IMR-90 (cell line): ENCODE measurements at regions not wholly inside any gene's neighbourhood (a gene's known extent, or its start where the extent isn't known, plus 50 kb on each side); places are given as distances from the start of the nearest gene placed in this dataset.

Source experiments
- ATAC-seq: fragments of 200-7000 bp; cut with Tn5 transposase; 2 replicates; pipeline ENCODE4 v1.9.1; 2020; ENCODE audit warnings: low read depth, mild to moderate bottlenecking, moderate library complexity
- BruUV-seq: library from RNA; stranded (reverse); fragments of 400-500 nt; replicated peaks from 2 replicates; lab custom pipeline; 2021; lab: Mats Ljungman, UMichigan
- CTCF ChIA-PET: fragments of 300-600 bp; formaldehyde crosslinking; extraction: SDS; loops from one replicate; lab custom pipeline; 2021; ENCODE audit warnings: antibody characterized with exemption; lab: Yijun Ruan, JAX
- POLR2A ChIA-PET: fragments of 300-600 bp; sonication (Branson Sonifier 250); formaldehyde crosslinking; loops from one replicate; lab custom pipeline; 2022; ENCODE audit warnings: antibody characterized with exemption; ENCODE audit not compliant: unreplicated experiment; lab: Charles Lee
- DNase-seq: peaks from one replicate; pipeline ENCODE4 v3.0.0; 2013
- H2AFZ ChIP-seq: replicated peaks from 2 replicates; pipeline ENCODE3; 2013; ENCODE audit warnings: low read length, mild to moderate bottlenecking; ENCODE audit not compliant: poor library complexity
- H2AK5ac ChIP-seq: 2 replicates; pipeline ENCODE4 v1.6.1; 2013; ENCODE audit warnings: low read depth, low read length, inconsistent platforms
- H2AK9ac ChIP-seq: replicated peaks from 2 replicates; pipeline ENCODE3; 2013; ENCODE audit warnings: mild to moderate bottlenecking, low read depth, low read length, moderate library complexity; ENCODE audit not compliant: poor library complexity
- H2BK120ac ChIP-seq: 2 replicates; pipeline ENCODE4 v1.6.1; 2013; ENCODE audit warnings: low read depth, low read length, inconsistent platforms
- H2BK15ac ChIP-seq: 3 replicates; pipeline ENCODE4 v1.6.1; 2013; ENCODE audit warnings: low read depth, low read length, inconsistent platforms
- H2BK20ac ChIP-seq: 2 replicates; pipeline ENCODE4 v1.6.1; 2013; ENCODE audit warnings: low read depth, mild to moderate bottlenecking, inconsistent platforms, low read length, moderate library complexity
- H2BK5ac ChIP-seq: 2 replicates; pipeline ENCODE4 v1.6.1; 2013; ENCODE audit warnings: mild to moderate bottlenecking, low read depth, low read length, inconsistent platforms; ENCODE audit not compliant: poor library complexity, severe bottlenecking
- H3K14ac ChIP-seq: replicated peaks from 2 replicates; pipeline ENCODE4 v1.6.1; 2013; ENCODE audit warnings: low read depth, low read length, inconsistent platforms
- H3K18ac ChIP-seq: 2 replicates; pipeline ENCODE4 v1.6.1; 2013; ENCODE audit warnings: low read depth, low read length, control low read depth
- H3K23ac ChIP-seq: 2 replicates; pipeline ENCODE4 v1.6.1; 2013; ENCODE audit warnings: low read depth, low read length, inconsistent platforms
- H3K27ac ChIP-seq: 2 replicates; pipeline ENCODE4 v1.5.1; 2013; ENCODE audit warnings: mild to moderate bottlenecking, control low read depth, low read length; ENCODE audit not compliant: insufficient read depth
- H3K27me3 ChIP-seq: 2 replicates; pipeline ENCODE4 v1.6.1; 2013; ENCODE audit warnings: low read length; ENCODE audit not compliant: control insufficient read depth, insufficient read depth
- H3K36me3 ChIP-seq: 2 replicates; pipeline ENCODE4 v1.6.1; 2013; ENCODE audit warnings: low read length, mixed read lengths; ENCODE audit not compliant: control insufficient read depth, insufficient read depth
- H3K4ac ChIP-seq: 2 replicates; pipeline ENCODE4 v1.6.1; 2013; ENCODE audit warnings: low read depth, low read length, inconsistent platforms
- H3K4me1 ChIP-seq: 2 replicates; pipeline ENCODE4 v1.6.1; 2013; ENCODE audit warnings: low read length, mixed read lengths; ENCODE audit not compliant: control insufficient read depth, insufficient read depth
- H3K4me2 ChIP-seq: 2 replicates; pipeline ENCODE4 v1.6.1; 2013; ENCODE audit warnings: low read depth, mild to moderate bottlenecking, control low read depth, low read length, moderate library complexity
- H3K4me3 ChIP-seq: 2 replicates; pipeline ENCODE4 v1.5.1; 2013; ENCODE audit warnings: low read depth, mild to moderate bottlenecking, control low read depth, low read length, moderate library complexity; ENCODE audit not compliant: insufficient read depth
- H3K56ac ChIP-seq: 2 replicates; pipeline ENCODE4 v1.6.1; 2013; ENCODE audit warnings: low read length, inconsistent platforms; ENCODE audit not compliant: insufficient read depth; ENCODE audit errors: extremely low read depth
- H3K79me1 ChIP-seq, 2 experiments: 2 replicates each; pipeline ENCODE4 v1.6.1; 2013; ENCODE audit warnings: low read length in 2 of 2, inconsistent platforms in 1 of 2, low read depth in 1 of 2
- H3K9ac ChIP-seq: 2 replicates; pipeline ENCODE4 v1.6.1; 2013; ENCODE audit warnings: low read depth, low read length, control low read depth
- H3K9me1 ChIP-seq: 2 replicates; pipeline ENCODE4 v1.6.1; 2013; ENCODE audit warnings: low read length, inconsistent platforms; ENCODE audit not compliant: insufficient read depth
- H3K9me3 ChIP-seq: 2 replicates; pipeline ENCODE4 v1.6.1; 2013; ENCODE audit warnings: low read length; ENCODE audit not compliant: control insufficient read depth, insufficient read depth
- H4K20me1 ChIP-seq: 2 replicates; pipeline ENCODE4 v1.6.1; 2013; ENCODE audit warnings: low read length, inconsistent platforms; ENCODE audit not compliant: insufficient read depth
- H4K5ac ChIP-seq: 2 replicates; pipeline ENCODE4 v1.6.1; 2013; ENCODE audit warnings: mild to moderate bottlenecking, low read depth, low read length, control low read depth
- H4K8ac ChIP-seq, 2 experiments: 2 replicates each; pipeline ENCODE4 v1.6.1; 2013; ENCODE audit warnings: low read depth in 2 of 2, low read length in 2 of 2, control low read depth in 1 of 2, inconsistent platforms in 1 of 2
- H4K91ac ChIP-seq: 2 replicates; pipeline ENCODE4 v1.6.1; 2013; ENCODE audit warnings: low read depth, low read length, inconsistent platforms; ENCODE audit not compliant: insufficient read depth
- BHLHE40 ChIP-seq: fragments of 150-350 bp; IDR thresholded peaks from 2 replicates; pipeline ENCODE4 v1.6.1; 2016; ENCODE audit warnings: mild to moderate bottlenecking, low read depth, low read length
- ELK1 ChIP-seq: fragments of 150-350 bp; IDR thresholded peaks from 2 replicates; pipeline ENCODE4 v1.6.1; 2016; ENCODE audit warnings: low read depth, mild to moderate bottlenecking, low read length, moderate library complexity, borderline replicate concordance
- FOS ChIP-seq: fragments of 150-350 bp; IDR thresholded peaks from 2 replicates; pipeline ENCODE4 v1.6.1; 2016; ENCODE audit warnings: low read depth, low read length
- MXI1 ChIP-seq: IDR thresholded peaks from 2 replicates; pipeline ENCODE4 v1.6.1; 2012; ENCODE audit warnings: low read depth, mild to moderate bottlenecking, low read length, moderate library complexity, borderline replicate concordance
- NFE2L2 ChIP-seq: fragments of 150-350 bp; IDR thresholded peaks from 2 replicates; pipeline ENCODE4 v1.6.1; 2016; ENCODE audit warnings: low read depth, mild to moderate bottlenecking, low read length
- POLR2A ChIP-seq: IDR thresholded peaks from 2 replicates; pipeline ENCODE4 v1.6.1; 2012; ENCODE audit warnings: mild to moderate bottlenecking, low read depth, low read length
- RAD21 ChIP-seq: IDR thresholded peaks from 2 replicates; pipeline ENCODE4 v1.6.1; 2012; ENCODE audit warnings: low read length, improper control_type of control experiment
- RCOR1 ChIP-seq: IDR thresholded peaks from 2 replicates; pipeline ENCODE4 v1.6.1; 2012; ENCODE audit warnings: mild to moderate bottlenecking, low read length, improper control_type of control experiment; ENCODE audit not compliant: insufficient replicate concordance
- RFX5 ChIP-seq: IDR thresholded peaks from 2 replicates; pipeline ENCODE4 v1.8.0; 2012; ENCODE audit warnings: low read depth, mild to moderate bottlenecking, low read length, moderate library complexity
- SMC3 ChIP-seq: fragments of 150-350 bp; IDR thresholded peaks from 2 replicates; pipeline ENCODE4 v1.6.1; 2016; ENCODE audit warnings: low read depth, mild to moderate bottlenecking, antibody characterized with exemption, low read length, moderate library complexity
- WGBS, 2 experiments: methylation state at CpG; one replicate each; pipeline versions ENCODE4 v1.1.5 to v1.1.7; 2013; ENCODE audit warnings: missing lambda C conversion rate in 2 of 2; ENCODE audit not compliant: insufficient read length in 1 of 2; ENCODE audit errors: extremely low coverage in 2 of 2; 5-methylcytosine and 5-hydroxymethylcytosine counted together
- dilution Hi-C: fragments of 300-500 bp; cut with HindIII; formaldehyde crosslinking; loops from one replicate; pipeline ENCODE4 v1.14.3; 2018; ENCODE audit warnings: low sequenced_read_pairs; ENCODE audit not compliant: unreplicated experiment
- in situ Hi-C: fragments of 300-500 bp; cut with MboI; formaldehyde crosslinking; loops from 3 replicates; pipeline ENCODE4 v1.14.3; 2019; ENCODE audit warnings: low sequenced_read_pairs, inconsistent platforms, mixed read lengths
- intact Hi-C: fragments of 100-400 bp; cut with micrococcal nuclease; formaldehyde crosslinking; loops from 2 replicates; pipeline ENCODE4 v1.10.0; 2022
- TF ChIP-seq, protein P1 (sequence below): fragments of 150-350 bp; IDR thresholded peaks from 2 replicates; pipeline ENCODE4 v1.6.1; 2017; ENCODE audit warnings: mild to moderate bottlenecking, antibody characterized with exemption, low read length, low read depth
- TF ChIP-seq, protein P2 (sequence below): conservative IDR thresholded peaks from 2 replicates; pipeline ENCODE4 v1.5.1; 2012; ENCODE audit warnings: mild to moderate bottlenecking, low read depth, low read length, improper control_type of control experiment

GRCh38 chr6:22399693-22400092 is 102.9 kb upstream of the PRL start:
- Histone ChIP-seq H4K20me1 (no peaks in the 10 kb centered on the region), H3K9me1 (no peaks in the 10 kb centered on the region), H3K9ac (no peak overlapping the region), H3K23ac (no peak overlapping the region), H3K27me3 (no peaks in the 10 kb centered on the region), H4K5ac (no peak overlapping the region), H2AFZ (no peak overlapping the region), H4K8ac (no peak overlapping the region), H3K36me3 (no peaks in the 10 kb centered on the region), H4K91ac (no peak overlapping the region), H3K14ac (no peak overlapping the region), H2AK5ac (no peak overlapping the region), H2BK120ac (no peak overlapping the region), H2BK5ac (no peak overlapping the region), H3K4me3 (no peak overlapping the region), H3K4ac (no peak overlapping the region), H3K18ac (no peak overlapping the region; the same call in 1 of the 2 replicates), H3K79me1 (no peaks in the 10 kb centered on the region), H3K9me3 (no peaks in the 10 kb centered on the region), H2BK15ac (no peak overlapping the region), H3K56ac (no peak overlapping the region), H3K4me1 (peaks cover 2% of the 10 kb centered on the region; the same call in 1 of the 2 replicates), H3K4me2 (no peak overlapping the region), H2AK9ac (no peak overlapping the region), H3K27ac (no peak overlapping the region), H2BK20ac (no peak overlapping the region)
- ATAC-seq (no peak), DNase-seq (peak; percentile 16)
- in situ Hi-C loops = no loop called here
- intact Hi-C loops = no loop called here
- dilution Hi-C loops = no loop called here
- ChIA-PET POLR2A (no interaction called here), CTCF (interaction anchor here (0.7 kb wide), 1 partner anchor 9 kb away, joined by 3 read pairs; no protein-coding TSS in a partner anchor)
- no CpG with 5 or more reads among the region's 4 CpGs for WGBS, 2 experiments
- BruUV-seq = no TSS peak
- TF ChIP-seq RFX5 = no peak
- TF ChIP-seq SMC3 = no peak
- TF ChIP-seq ELK1 = no peak
- no peak for TF ChIP-seq NFE2L2
- no peak for TF ChIP-seq FOS
- no peak for TF ChIP-seq RAD21
- no peak for TF ChIP-seq MXI1
- no peak for TF ChIP-seq POLR2A
- TF ChIP-seq, protein P1, sequence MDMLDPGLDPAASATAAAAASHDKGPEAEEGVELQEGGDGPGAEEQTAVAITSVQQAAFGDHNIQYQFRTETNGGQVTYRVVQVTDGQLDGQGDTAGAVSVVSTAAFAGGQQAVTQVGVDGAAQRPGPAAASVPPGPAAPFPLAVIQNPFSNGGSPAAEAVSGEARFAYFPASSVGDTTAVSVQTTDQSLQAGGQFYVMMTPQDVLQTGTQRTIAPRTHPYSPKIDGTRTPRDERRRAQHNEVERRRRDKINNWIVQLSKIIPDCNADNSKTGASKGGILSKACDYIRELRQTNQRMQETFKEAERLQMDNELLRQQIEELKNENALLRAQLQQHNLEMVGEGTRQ = no peak
- no peak for TF ChIP-seq RCOR1
- TF ChIP-seq, protein P2, sequence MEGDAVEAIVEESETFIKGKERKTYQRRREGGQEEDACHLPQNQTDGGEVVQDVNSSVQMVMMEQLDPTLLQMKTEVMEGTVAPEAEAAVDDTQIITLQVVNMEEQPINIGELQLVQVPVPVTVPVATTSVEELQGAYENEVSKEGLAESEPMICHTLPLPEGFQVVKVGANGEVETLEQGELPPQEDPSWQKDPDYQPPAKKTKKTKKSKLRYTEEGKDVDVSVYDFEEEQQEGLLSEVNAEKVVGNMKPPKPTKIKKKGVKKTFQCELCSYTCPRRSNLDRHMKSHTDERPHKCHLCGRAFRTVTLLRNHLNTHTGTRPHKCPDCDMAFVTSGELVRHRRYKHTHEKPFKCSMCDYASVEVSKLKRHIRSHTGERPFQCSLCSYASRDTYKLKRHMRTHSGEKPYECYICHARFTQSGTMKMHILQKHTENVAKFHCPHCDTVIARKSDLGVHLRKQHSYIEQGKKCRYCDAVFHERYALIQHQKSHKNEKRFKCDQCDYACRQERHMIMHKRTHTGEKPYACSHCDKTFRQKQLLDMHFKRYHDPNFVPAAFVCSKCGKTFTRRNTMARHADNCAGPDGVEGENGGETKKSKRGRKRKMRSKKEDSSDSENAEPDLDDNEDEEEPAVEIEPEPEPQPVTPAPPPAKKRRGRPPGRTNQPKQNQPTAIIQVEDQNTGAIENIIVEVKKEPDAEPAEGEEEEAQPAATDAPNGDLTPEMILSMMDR = no peak
- TF ChIP-seq BHLHE40 = no peak
